ENCODE measurements at regions not wholly inside any gene's neighbourhood (a gene's known extent, or its start where the extent isn't known, plus 50 kb on each side); places are given as distances from the start of the nearest gene placed in this dataset.

DNA sequence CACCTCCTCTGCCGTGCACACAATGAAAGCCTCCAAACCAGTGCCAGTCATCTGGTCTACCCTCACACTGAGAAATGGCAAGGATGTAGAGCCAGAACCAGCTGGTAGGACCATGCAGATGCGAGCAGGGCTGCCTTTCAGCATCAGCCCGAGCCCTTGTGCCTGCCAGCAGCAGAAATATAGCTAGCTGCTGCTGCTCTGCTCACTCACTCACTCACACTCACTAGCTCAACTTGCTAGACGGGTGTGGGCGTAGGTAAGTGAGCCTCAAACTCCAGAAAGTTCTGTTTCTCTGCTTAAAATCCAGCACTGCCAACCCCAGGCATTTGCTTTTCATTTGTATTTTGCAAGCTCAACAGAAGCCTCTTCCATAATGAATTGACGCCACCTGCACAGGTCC lies 114.0 kb downstream of the DRD1 start:
- H3K27me3 ChIP-seq (ENCODE audit: control insufficient read depth, insufficient read depth, low read length) = no peaks in the 10 kb centered on the region
- no peaks in the 10 kb centered on the region for H3K4me1 ChIP-seq (ENCODE audit: control insufficient read depth, insufficient read depth, low read length)
- no peaks in the 10 kb centered on the region for H3K9me3 ChIP-seq (replicated peaks; ENCODE audit: control insufficient read depth, low read depth, low read length)
- no peaks in the 10 kb centered on the region for H3K36me3 ChIP-seq (ENCODE audit: control insufficient read depth, insufficient read depth, low read length)
- 75% methylated on average over 5 of the region's 6 CpGs for WGBS (ENCODE audit: insufficient coverage)
- no peak overlapping the region for H3K27ac ChIP-seq (ENCODE audit: low read length)
- DNase-seq = no peak
- H3K4me3 ChIP-seq (ENCODE audit: low read length) = no peak overlapping the region

GRCh38 chr5:175328687-175329086 lies 115.3 kb downstream of the DRD1 start:
- H3K27me3 ChIP-seq (ENCODE audit: control insufficient read depth, insufficient read depth, low read length) = no peaks in the 10 kb centered on the region
- no CpG with 5 or more reads among the region's 3 CpGs for WGBS (ENCODE audit: insufficient coverage)
- no peak overlapping the region for H3K27ac ChIP-seq (ENCODE audit: low read length)
- DNase-seq = no peak
- H3K4me3 ChIP-seq (ENCODE audit: low read length) = no peak overlapping the region
- H3K36me3 ChIP-seq (ENCODE audit: control insufficient read depth, insufficient read depth, low read length) = no peaks in the 10 kb centered on the region
- H3K9me3 ChIP-seq (replicated peaks; ENCODE audit: control insufficient read depth, low read depth, low read length) = no peaks in the 10 kb centered on the region
- H3K4me1 ChIP-seq (ENCODE audit: control insufficient read depth, insufficient read depth, low read length) = no peaks in the 10 kb centered on the region

DNA sequence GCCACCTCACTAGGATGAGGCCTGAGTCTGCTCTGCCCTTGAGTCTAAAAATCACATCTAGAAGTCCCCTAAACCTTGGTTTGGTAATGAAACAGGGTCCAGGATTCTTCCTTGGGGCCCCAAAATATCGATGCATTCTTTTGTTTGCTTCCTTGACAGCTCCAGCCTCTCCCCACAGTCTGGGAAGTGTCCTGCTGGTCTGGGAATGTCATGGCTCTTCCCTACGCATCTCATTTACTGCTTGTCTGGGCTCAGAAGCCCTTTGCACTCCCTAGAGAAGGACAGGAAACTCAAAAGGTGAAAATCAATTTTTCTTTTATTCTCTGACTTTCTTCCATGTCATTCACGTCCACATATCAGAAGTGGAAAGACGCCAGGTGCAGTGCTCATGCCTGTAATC lies 115.8 kb downstream of the DRD1 start:
- no peak overlapping the region for H3K4me3 ChIP-seq (ENCODE audit: low read length)
- no peaks in the 10 kb centered on the region for H3K27me3 ChIP-seq (ENCODE audit: control insufficient read depth, insufficient read depth, low read length)
- DNase-seq = no peak
- no peak overlapping the region for H3K27ac ChIP-seq (ENCODE audit: low read length)
- H3K36me3 ChIP-seq (ENCODE audit: control insufficient read depth, insufficient read depth, low read length) = no peaks in the 10 kb centered on the region
- no peaks in the 10 kb centered on the region for H3K9me3 ChIP-seq (replicated peaks; ENCODE audit: control insufficient read depth, low read depth, low read length)
- WGBS (ENCODE audit: insufficient coverage) = 54% methylated on average over 3 of the region's 4 CpGs
- no peaks in the 10 kb centered on the region for H3K4me1 ChIP-seq (ENCODE audit: control insufficient read depth, insufficient read depth, low read length)

DNA sequence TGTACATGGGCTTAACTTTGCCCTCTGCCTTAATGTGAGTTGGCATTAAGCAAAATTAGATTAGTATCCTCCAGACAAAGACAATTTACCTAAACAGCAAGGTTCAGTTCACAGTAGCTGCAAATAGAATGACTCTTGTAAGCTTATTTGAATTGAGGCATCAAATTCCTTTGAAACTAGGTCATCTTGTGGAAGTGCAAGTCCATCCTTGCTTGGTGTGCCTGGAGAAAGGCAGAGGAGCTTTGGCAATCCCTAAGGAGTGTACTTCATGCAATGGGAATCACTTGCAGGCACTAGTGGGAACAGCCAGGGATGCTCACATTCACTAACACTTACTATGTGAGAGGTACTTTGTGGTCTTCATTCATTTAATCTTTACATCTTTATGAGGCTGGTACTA lies 118.3 kb downstream of the DRD1 start:
- H3K9me3 ChIP-seq (replicated peaks; ENCODE audit: control insufficient read depth, low read depth, low read length) = no peaks in the 10 kb centered on the region
- no peaks in the 10 kb centered on the region for H3K27me3 ChIP-seq (ENCODE audit: control insufficient read depth, insufficient read depth, low read length)
- H3K27ac ChIP-seq (ENCODE audit: low read length) = no peak overlapping the region
- H3K4me3 ChIP-seq (ENCODE audit: low read length) = no peak overlapping the region
- no peaks in the 10 kb centered on the region for H3K36me3 ChIP-seq (ENCODE audit: control insufficient read depth, insufficient read depth, low read length)
- H3K4me1 ChIP-seq (ENCODE audit: control insufficient read depth, insufficient read depth, low read length) = no peaks in the 10 kb centered on the region
- no peak for DNase-seq

DNA sequence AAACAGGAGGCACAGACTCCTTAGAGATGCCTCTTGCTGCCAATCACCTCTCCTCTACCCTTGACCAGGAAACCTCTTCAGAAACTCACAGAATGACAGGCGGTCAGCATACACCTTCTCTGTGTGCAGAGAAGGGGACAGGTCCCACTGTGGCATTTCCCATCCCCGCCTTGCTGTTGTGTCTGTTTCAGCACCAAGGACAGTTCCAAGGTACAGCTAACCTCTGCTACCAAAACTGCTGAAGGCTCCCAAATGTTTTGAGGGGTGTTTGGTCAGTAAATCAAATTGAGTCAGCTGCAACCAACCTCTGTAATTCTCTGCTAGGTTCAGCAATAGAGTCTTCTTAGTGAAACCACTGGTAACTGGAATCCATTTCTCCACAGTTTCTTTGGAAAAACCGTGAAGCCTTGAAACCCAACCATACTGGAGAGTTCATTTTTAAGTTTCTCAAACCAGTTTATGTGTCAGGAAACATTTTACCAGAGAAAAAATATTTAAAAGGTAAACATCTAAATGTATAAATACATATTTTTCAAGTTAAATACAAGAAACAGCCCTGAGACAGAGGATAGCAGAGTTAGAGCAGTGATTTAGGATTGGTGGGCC lies 122.0 kb downstream of the DRD1 start:
- no peaks in the 10 kb centered on the region for H3K36me3 ChIP-seq (ENCODE audit: control insufficient read depth, insufficient read depth, low read length)
- WGBS (ENCODE audit: insufficient coverage) = 0% methylated on average over 2 of the region's 3 CpGs
- H3K27me3 ChIP-seq (ENCODE audit: control insufficient read depth, insufficient read depth, low read length) = no peaks in the 10 kb centered on the region
- no peaks in the 10 kb centered on the region for H3K4me1 ChIP-seq (ENCODE audit: control insufficient read depth, insufficient read depth, low read length)
- H3K9me3 ChIP-seq (replicated peaks; ENCODE audit: control insufficient read depth, low read depth, low read length) = no peaks in the 10 kb centered on the region
- H3K4me3 ChIP-seq (ENCODE audit: low read length) = no peak overlapping the region
- peak; percentile 55 for DNase-seq
- H3K27ac ChIP-seq (ENCODE audit: low read length) = no peak overlapping the region

DNA sequence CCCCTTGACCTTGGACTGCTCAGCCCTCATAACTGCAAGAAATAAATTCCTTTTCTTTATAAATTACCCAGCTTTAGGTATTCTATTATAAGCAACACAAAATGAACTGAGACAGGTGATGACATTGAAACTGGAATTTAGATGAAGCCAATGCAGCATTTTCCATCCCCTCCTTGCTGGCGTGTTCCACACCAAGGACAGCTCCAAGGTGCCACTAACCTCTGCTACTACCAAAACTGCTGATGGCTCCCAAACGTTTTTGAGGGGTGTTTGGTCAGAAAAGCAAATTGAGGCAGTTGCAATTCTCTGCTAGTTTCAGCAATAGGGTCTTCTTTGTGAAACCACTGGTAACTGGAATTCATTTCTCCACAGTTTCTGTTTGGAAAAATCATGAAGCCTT lies 124.8 kb downstream of the DRD1 start:
- WGBS (ENCODE audit: insufficient coverage) = no CpG with 5 or more reads among the region's 2 CpGs
- no peaks in the 10 kb centered on the region for H3K27me3 ChIP-seq (ENCODE audit: control insufficient read depth, insufficient read depth, low read length)
- no peak overlapping the region for H3K27ac ChIP-seq (ENCODE audit: low read length)
- no peak for DNase-seq
- no peaks in the 10 kb centered on the region for H3K36me3 ChIP-seq (ENCODE audit: control insufficient read depth, insufficient read depth, low read length)
- H3K4me3 ChIP-seq (ENCODE audit: low read length) = no peak overlapping the region
- no peaks in the 10 kb centered on the region for H3K4me1 ChIP-seq (ENCODE audit: control insufficient read depth, insufficient read depth, low read length)
- no peaks in the 10 kb centered on the region for H3K9me3 ChIP-seq (replicated peaks; ENCODE audit: control insufficient read depth, low read depth, low read length)

GRCh38 chr5:175317872-175318271 lies 126.1 kb downstream of the DRD1 start:
- Histone ChIP-seq H3K36me3 (ENCODE audit: control insufficient read depth, insufficient read depth, low read length) (no peaks in the 10 kb centered on the region), H3K27ac (ENCODE audit: low read length) (no peak overlapping the region), H3K27me3 (ENCODE audit: control insufficient read depth, insufficient read depth, low read length) (no peaks in the 10 kb centered on the region), H3K9me3 (replicated peaks; ENCODE audit: control insufficient read depth, low read depth, low read length) (no peaks in the 10 kb centered on the region), H3K4me1 (ENCODE audit: control insufficient read depth, insufficient read depth, low read length) (no peaks in the 10 kb centered on the region), H3K4me3 (ENCODE audit: low read length) (no peak overlapping the region)
- no peak for DNase-seq

DNA sequence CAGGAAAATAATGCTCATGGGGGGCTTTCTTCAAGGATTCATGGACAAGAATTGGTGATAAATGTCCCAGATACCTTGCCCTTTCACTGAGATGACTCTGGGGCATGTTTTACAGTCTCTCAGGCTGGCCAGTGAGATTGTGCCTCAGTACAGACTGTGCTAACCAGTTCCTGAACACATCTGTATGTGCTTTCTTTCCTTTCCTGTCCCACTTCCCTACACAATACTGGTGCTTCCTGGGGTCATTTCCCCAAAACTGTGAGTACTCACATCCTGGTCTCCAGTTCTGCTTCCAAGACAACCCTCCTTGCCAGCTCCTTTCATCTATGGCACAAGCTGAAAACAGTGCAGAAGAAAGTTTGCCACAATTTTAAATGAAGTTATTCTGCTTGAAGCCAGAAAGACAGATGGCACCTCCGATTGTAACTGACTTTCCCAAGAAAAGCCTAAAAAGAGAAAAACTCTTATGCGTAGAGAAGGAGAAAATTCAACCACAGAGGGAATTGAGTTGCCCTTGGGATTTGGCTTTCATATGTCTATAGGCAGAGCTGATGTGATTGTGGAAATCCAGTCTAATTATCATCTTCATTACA lies 134.7 kb downstream of the DRD1 start:
- Histone ChIP-seq H3K27ac (ENCODE audit: low read length) (no peak overlapping the region), H3K27me3 (ENCODE audit: control insufficient read depth, insufficient read depth, low read length) (no peaks in the 10 kb centered on the region), H3K36me3 (ENCODE audit: control insufficient read depth, insufficient read depth, low read length) (no peaks in the 10 kb centered on the region), H3K4me3 (ENCODE audit: low read length) (no peak overlapping the region), H3K4me1 (ENCODE audit: control insufficient read depth, insufficient read depth, low read length) (no peaks in the 10 kb centered on the region), H3K9me3 (replicated peaks; ENCODE audit: control insufficient read depth, low read depth, low read length) (no peaks in the 10 kb centered on the region)
- no peak for DNase-seq
- WGBS (ENCODE audit: insufficient coverage) = no CpG with 5 or more reads among the region's 2 CpGs

- no CpG with 5 or more reads among the region's 5 CpGs for WGBS (ENCODE audit: insufficient coverage)
- H3K27me3 ChIP-seq (ENCODE audit: control insufficient read depth, insufficient read depth, low read length) = no peaks in the 10 kb centered on the region
- no peak overlapping the region for H3K4me3 ChIP-seq (ENCODE audit: low read length)
- H3K36me3 ChIP-seq (ENCODE audit: control insufficient read depth, insufficient read depth, low read length) = no peaks in the 10 kb centered on the region
- H3K4me1 ChIP-seq (ENCODE audit: control insufficient read depth, insufficient read depth, low read length) = no peaks in the 10 kb centered on the region
- no peak overlapping the region for H3K27ac ChIP-seq (ENCODE audit: low read length)
- H3K9me3 ChIP-seq (replicated peaks; ENCODE audit: control insufficient read depth, low read depth, low read length) = no peaks in the 10 kb centered on the region
- no peak for DNase-seq
Observed at GRCh38 chr5:175308701-175309100, 135.3 kb downstream of the DRD1 start.

DNA sequence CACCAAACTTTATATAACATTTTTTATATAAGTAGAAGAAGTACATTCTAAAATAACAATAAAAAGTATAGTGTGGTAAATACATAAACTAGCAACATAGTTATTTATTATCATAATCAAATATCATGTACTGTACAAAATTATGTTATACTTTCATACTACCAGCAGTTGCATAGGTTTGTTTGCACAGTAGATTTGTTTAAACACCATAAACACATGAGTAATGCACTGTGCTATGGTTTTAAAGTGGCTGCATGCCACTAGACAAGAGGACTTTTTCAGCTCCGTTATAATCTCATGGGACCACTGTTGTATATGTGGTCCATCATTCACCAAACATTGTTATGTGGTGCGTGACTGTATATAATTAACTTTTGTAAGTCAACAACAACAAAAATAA lies 137.6 kb downstream of the DRD1 start:
- H3K4me1 ChIP-seq (ENCODE audit: control insufficient read depth, insufficient read depth, low read length) = no peaks in the 10 kb centered on the region
- WGBS (ENCODE audit: insufficient coverage) = no CpG with 5 or more reads among the region's 2 CpGs
- no peaks in the 10 kb centered on the region for H3K9me3 ChIP-seq (replicated peaks; ENCODE audit: control insufficient read depth, low read depth, low read length)
- H3K4me3 ChIP-seq (ENCODE audit: low read length) = no peak overlapping the region
- no peak overlapping the region for H3K27ac ChIP-seq (ENCODE audit: low read length)
- no peaks in the 10 kb centered on the region for H3K36me3 ChIP-seq (ENCODE audit: control insufficient read depth, insufficient read depth, low read length)
- H3K27me3 ChIP-seq (ENCODE audit: control insufficient read depth, insufficient read depth, low read length) = no peaks in the 10 kb centered on the region
- DNase-seq = no peak

DNA sequence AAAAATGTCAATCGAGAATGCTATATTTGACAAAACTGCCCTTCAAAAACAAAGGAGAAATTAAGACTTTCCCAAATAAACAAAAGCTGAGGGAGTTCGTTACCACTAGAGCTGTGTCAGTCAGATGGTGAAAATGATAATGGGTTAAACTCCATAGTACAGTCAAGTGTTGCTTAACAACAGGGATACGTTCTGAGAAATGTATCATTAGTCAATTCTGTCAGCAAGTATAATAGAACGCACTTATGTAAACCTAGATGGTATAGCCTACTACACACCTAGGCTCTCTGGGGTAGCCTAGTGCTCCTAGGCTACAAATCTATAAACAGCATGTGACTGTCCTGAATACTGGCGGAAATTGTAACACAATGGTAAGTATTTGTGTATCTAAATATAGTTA lies 138.7 kb downstream of the DRD1 start:
- no peaks in the 10 kb centered on the region for H3K27me3 ChIP-seq (ENCODE audit: control insufficient read depth, insufficient read depth, low read length)
- DNase-seq = no peak
- no peaks in the 10 kb centered on the region for H3K36me3 ChIP-seq (ENCODE audit: control insufficient read depth, insufficient read depth, low read length)
- no peaks in the 10 kb centered on the region for H3K4me1 ChIP-seq (ENCODE audit: control insufficient read depth, insufficient read depth, low read length)
- no CpG with 5 or more reads among the region's 5 CpGs for WGBS (ENCODE audit: insufficient coverage)
- H3K9me3 ChIP-seq (replicated peaks; ENCODE audit: control insufficient read depth, low read depth, low read length) = no peaks in the 10 kb centered on the region
- no peak overlapping the region for H3K4me3 ChIP-seq (ENCODE audit: low read length)
- no peak overlapping the region for H3K27ac ChIP-seq (ENCODE audit: low read length)

Data from muscle of leg (tissue), 3 donors.